Activated naive CD8-positive, alpha-beta T cell treated with anti-CD3 and anti-CD28 coated beads, Interleukin-2, amount 50 U/mL, for 24 hours (primary cell): ENCODE measurements at regions not wholly inside any gene's neighbourhood (a gene's known extent, or its start where the extent isn't known, plus 50 kb on each side); places are given as distances from the start of the nearest gene placed in this dataset.

ENCODE experiments used
- ATAC-seq: fragments of 150-1000 bp; cut with Tn5 transposase; one replicate; pipeline ENCODE4 v1.10.0; 2021
- DNase-seq: peaks from one replicate; pipeline ENCODE4 v3.0.0; 2021
- H3K27ac Mint-ChIP-seq: one replicate; pipeline ENCODE4 v1.8.0; 2021; ENCODE audit warnings: mild to moderate bottlenecking, mixed read lengths
- H3K27me3 Mint-ChIP-seq: one replicate; pipeline ENCODE4 v1.8.0; 2021; ENCODE audit warnings: mixed read lengths
- H3K36me3 Mint-ChIP-seq: one replicate; pipeline ENCODE4 v1.8.0; 2021; ENCODE audit warnings: low read depth, mixed read lengths
- H3K4me1 Mint-ChIP-seq: one replicate; pipeline ENCODE4 v1.8.0; 2021; ENCODE audit warnings: mixed read lengths
- H3K4me3 Mint-ChIP-seq: one replicate; pipeline ENCODE4 v1.8.0; 2021; ENCODE audit warnings: mild to moderate bottlenecking, moderate library complexity, mixed read lengths
- H3K9me3 Mint-ChIP-seq: one replicate; pipeline ENCODE4 v1.8.0; 2021; ENCODE audit warnings: mixed read lengths

- H3K27ac Mint-ChIP-seq: no peak overlapping the region
- no peak for DNase-seq
Measured at GRCh38 chr3:102301155-102301880, 133.5 kb upstream of the ZPLD1 start.

GRCh38 chr3:102302020-102302419, 132.8 kb upstream of the ZPLD1 start:
- Mint-ChIP-seq H3K36me3 (no peaks in the 10 kb centered on the region), H3K27me3 (peaks cover 8% of the 10 kb centered on the region), H3K9me3 (no peaks in the 10 kb centered on the region), H3K4me3 (no peak overlapping the region), H3K27ac (no peak overlapping the region), H3K4me1 (no peaks in the 10 kb centered on the region)
- ATAC-seq: no peak
- DNase-seq: no peak

More at GRCh38 chr3:102301155-102301880, 133.5 kb upstream of the ZPLD1 start:
- Mint-ChIP-seq H3K9me3 (no peaks in the 10 kb centered on the region), H3K4me1 (no peaks in the 10 kb centered on the region), H3K36me3 (no peaks in the 10 kb centered on the region), H3K27me3 (peaks cover 6% of the 10 kb centered on the region), H3K4me3 (no peak overlapping the region)
- ATAC-seq: no peak

DNA sequence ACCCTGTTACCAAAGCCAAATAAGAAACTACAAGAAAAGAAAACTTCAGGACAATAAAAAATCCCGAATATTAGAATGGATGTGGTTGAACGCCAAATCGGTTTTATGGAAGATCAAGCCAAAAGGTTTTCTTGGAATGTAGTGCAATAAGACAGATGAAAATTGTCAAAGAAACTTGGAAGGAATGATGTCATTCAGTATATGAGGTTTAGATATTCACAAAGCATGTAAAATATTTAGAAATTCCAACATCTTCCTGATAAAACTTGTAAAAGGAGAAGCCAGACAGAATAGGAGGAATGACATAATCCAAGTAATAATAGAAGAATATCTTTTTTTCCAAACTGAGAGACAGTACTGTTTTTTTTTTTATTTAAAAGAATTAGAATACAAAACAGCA, 130.3 kb upstream of the ZPLD1 start:
- H3K36me3 Mint-ChIP-seq: no peaks in the 10 kb centered on the region
- H3K27me3 Mint-ChIP-seq: peaks cover 11% of the 10 kb centered on the region
- no peak overlapping the region for H3K4me3 Mint-ChIP-seq
- no peak for ATAC-seq
- no peaks in the 10 kb centered on the region for H3K4me1 Mint-ChIP-seq
- DNase-seq: no peak
- no peak overlapping the region for H3K27ac Mint-ChIP-seq
- H3K9me3 Mint-ChIP-seq: no peaks in the 10 kb centered on the region

DNA sequence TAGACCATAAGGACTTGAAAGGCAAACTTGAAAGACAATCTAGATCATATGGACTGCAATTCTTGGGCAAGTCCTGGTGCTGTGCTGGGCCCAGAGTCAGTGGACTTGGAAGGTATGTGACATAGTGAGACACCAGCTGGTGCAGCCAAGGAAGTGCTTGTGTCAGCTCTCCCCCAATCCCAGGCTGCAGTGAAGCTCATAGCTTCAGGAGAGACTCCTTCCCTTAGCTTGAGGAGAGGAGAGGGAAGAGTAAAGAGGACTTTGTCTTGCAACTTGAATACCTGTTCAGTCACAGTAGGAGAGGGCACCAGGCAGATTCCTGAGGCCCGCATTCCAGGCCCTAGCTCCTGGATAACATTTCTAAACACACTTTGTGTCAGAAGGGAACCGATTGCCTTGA, 127.4 kb upstream of the ZPLD1 start:
- no peak for DNase-seq
- Mint-ChIP-seq H3K36me3 (no peaks in the 10 kb centered on the region), H3K4me1 (no peaks in the 10 kb centered on the region), H3K9me3 (no peaks in the 10 kb centered on the region), H3K27me3 (peaks cover 7% of the 10 kb centered on the region), H3K27ac (no peak overlapping the region), H3K4me3 (no peak overlapping the region)
- ATAC-seq: no peak

GRCh38 chr3:102329066-102329465, 105.7 kb upstream of the ZPLD1 start:
- Mint-ChIP-seq H3K27me3 (no peaks in the 10 kb centered on the region), H3K4me1 (no peaks in the 10 kb centered on the region), H3K4me3 (no peak overlapping the region), H3K9me3 (no peaks in the 10 kb centered on the region), H3K27ac (no peak overlapping the region), H3K36me3 (no peaks in the 10 kb centered on the region)
- no peak for DNase-seq
- no peak for ATAC-seq

DNA sequence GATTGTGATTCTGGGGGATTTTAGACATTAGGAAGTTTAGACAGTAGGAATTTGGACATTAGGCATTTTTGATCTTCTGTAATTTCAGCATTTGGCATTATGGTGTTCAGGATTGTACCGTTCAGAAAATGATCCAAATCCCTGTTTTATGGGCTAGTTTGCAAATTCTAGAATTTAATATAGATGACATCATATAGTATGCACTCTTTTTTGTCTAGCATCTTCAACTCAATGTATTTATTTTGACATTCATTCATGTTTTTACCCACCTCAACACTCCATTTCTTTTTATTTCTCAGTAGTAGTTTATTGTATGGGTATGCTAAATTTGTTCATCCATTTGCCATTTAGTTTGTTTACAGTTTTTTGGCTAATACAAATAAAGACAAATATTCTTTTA, 105.3 kb upstream of the ZPLD1 start:
- H3K27me3 Mint-ChIP-seq: no peaks in the 10 kb centered on the region
- DNase-seq (no peak), ATAC-seq (no peak)
- H3K9me3 Mint-ChIP-seq: no peaks in the 10 kb centered on the region
- H3K4me3 Mint-ChIP-seq: no peak overlapping the region
- H3K36me3 Mint-ChIP-seq: no peaks in the 10 kb centered on the region
- no peaks in the 10 kb centered on the region for H3K4me1 Mint-ChIP-seq
- no peak overlapping the region for H3K27ac Mint-ChIP-seq

DNA sequence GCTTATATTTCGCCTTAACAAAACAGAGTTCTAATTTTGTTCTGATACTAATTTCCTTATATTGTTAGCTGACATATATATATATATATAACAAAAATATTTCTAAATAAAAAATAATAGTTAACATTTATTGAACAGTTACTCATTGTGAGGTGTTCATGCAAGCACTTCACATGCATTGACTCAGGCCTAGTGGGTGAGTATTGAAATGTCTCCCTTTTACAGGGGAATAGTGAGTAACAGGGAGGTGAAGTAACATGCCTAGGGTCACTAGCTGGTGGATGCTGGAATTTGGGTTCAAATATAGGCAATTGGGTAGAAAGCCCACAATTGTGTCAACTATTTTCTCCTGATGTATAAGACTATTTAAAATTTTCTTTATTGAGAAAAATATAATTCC, 102.6 kb upstream of the ZPLD1 start:
- ATAC-seq (no peak), DNase-seq (no peak)
- no peak overlapping the region for H3K4me3 Mint-ChIP-seq
- no peaks in the 10 kb centered on the region for H3K9me3 Mint-ChIP-seq
- no peaks in the 10 kb centered on the region for H3K36me3 Mint-ChIP-seq
- H3K4me1 Mint-ChIP-seq: no peaks in the 10 kb centered on the region
- no peak overlapping the region for H3K27ac Mint-ChIP-seq
- no peaks in the 10 kb centered on the region for H3K27me3 Mint-ChIP-seq

DNA sequence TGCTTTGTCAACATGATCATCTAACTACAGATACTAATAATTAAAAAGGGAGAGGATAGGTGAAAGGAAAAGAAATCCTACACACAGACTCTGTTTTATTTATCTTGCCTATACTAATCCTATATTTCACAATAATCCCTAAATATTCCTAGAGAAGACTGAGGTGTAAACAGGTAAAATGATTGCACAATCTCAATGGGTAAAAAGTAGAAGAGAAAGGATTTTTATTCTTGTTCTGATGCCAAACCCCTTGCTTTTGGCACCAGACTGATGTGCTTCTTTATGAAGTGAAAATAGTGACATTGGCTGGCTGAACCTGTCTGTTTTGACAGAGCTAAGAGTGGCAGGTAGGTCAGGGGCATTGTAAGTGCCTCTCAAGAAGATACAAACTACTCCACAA, 101.9 kb upstream of the ZPLD1 start:
- ATAC-seq: no peak
- Mint-ChIP-seq H3K36me3 (no peaks in the 10 kb centered on the region), H3K4me3 (no peak overlapping the region), H3K27me3 (no peaks in the 10 kb centered on the region), H3K27ac (no peak overlapping the region), H3K9me3 (no peaks in the 10 kb centered on the region), H3K4me1 (no peaks in the 10 kb centered on the region)
- DNase-seq: no peak

DNA sequence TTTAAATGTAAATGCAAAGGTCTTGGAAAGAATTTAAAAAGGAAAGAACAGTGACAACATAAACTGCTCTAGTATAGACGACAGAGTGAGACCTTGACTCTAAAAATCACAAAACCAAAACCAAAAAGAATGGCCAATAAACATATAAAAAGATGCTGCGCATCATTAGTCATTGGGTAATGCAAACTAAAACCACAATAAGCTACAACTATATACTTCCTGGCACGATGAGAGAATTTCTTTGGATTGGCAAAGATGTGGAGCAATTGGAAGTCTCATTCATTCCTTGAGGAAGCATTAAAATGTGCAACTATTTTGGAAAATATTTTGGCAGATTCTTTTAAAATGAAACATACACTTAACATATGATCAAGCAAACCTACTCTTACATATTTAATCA, 98.7 kb upstream of the ZPLD1 start:
- Mint-ChIP-seq H3K4me3 (no peak overlapping the region), H3K9me3 (no peaks in the 10 kb centered on the region), H3K4me1 (no peaks in the 10 kb centered on the region), H3K36me3 (no peaks in the 10 kb centered on the region), H3K27me3 (no peaks in the 10 kb centered on the region), H3K27ac (no peak overlapping the region)
- ATAC-seq: no peak
- DNase-seq: no peak

DNA sequence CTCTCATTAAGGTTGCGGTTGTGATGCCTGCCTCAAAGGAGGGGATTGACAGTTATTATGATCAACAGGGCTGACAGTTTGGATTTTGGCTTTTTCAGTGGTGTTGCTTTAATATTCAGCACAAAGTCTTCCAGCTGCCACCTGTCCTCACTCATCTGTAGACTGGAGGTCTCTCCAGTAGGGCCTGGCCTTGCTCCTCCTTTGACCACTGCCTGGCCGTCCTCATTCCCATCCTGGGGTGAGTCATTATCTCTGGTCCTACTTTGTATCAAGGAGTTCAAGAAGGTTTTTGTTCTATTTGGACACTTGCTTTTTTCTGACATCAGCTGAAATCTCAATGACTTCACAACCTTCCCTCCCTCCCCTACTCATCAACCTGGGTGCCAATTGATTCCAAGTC, 95.1 kb upstream of the ZPLD1 start:
- Mint-ChIP-seq H3K9me3 (no peaks in the 10 kb centered on the region), H3K27me3 (peaks cover 1% of the 10 kb centered on the region), H3K4me1 (no peaks in the 10 kb centered on the region), H3K36me3 (no peaks in the 10 kb centered on the region), H3K27ac (no peak overlapping the region), H3K4me3 (no peak overlapping the region)
- DNase-seq (no peak), ATAC-seq (no peak)

DNA sequence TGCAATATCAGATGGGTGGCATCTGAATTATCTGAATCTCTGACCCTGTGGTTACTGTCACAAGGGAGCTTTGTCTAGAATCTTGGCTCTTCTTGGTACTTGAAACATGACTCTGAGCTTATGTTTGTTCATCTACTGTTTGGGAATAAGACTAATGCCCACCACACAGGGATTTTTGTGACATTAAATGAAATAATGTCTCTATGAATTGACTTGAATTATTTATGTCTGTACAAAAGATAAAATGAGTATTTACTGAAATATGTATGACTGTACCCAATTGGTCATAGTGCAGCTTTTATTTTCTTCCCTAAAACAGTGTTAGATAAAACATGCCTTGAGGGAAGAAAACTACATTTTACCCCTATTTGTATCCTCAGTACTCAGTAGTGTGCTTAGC, 87.9 kb upstream of the ZPLD1 start:
- ATAC-seq (no peak), DNase-seq (no peak)
- Mint-ChIP-seq H3K27me3 (peaks cover 11% of the 10 kb centered on the region), H3K4me3 (no peak overlapping the region), H3K4me1 (no peaks in the 10 kb centered on the region), H3K27ac (no peak overlapping the region), H3K36me3 (no peaks in the 10 kb centered on the region), H3K9me3 (no peaks in the 10 kb centered on the region)

DNA sequence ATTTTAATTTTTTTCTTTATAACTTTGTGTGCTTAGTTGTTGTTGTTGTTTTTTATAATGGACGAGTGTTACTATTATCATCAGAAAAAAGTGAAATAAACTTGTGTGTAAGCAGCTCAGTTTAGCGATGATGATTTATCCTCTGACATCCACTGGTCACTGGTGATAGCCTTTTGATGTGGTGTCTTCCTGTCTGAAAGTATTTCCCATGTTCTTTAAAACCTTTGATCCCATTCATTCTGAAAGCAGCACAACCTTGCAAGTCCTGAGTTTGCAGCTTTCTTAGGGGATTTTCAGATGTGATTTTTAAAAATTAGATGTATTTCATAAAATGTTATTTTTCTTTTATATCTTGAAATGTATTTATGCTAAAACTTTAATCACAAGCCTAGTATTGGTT, 85.9 kb upstream of the ZPLD1 start:
- no peaks in the 10 kb centered on the region for H3K9me3 Mint-ChIP-seq
- no peak overlapping the region for H3K4me3 Mint-ChIP-seq
- peaks cover 11% of the 10 kb centered on the region for H3K27me3 Mint-ChIP-seq
- H3K36me3 Mint-ChIP-seq: no peaks in the 10 kb centered on the region
- no peaks in the 10 kb centered on the region for H3K4me1 Mint-ChIP-seq
- no peak overlapping the region for H3K27ac Mint-ChIP-seq
- DNase-seq: no peak
- no peak for ATAC-seq

GRCh38 chr3:102353148-102353547, 81.7 kb upstream of the ZPLD1 start:
- H3K27ac Mint-ChIP-seq: no peak overlapping the region
- peaks cover 4% of the 10 kb centered on the region for H3K27me3 Mint-ChIP-seq
- H3K9me3 Mint-ChIP-seq: no peaks in the 10 kb centered on the region
- no peak for ATAC-seq
- no peaks in the 10 kb centered on the region for H3K4me1 Mint-ChIP-seq
- H3K36me3 Mint-ChIP-seq: no peaks in the 10 kb centered on the region
- H3K4me3 Mint-ChIP-seq: no peak overlapping the region
- no peak for DNase-seq

GRCh38 chr3:102353805-102354204, 81.0 kb upstream of the ZPLD1 start:
- H3K4me1 Mint-ChIP-seq: no peaks in the 10 kb centered on the region
- no peaks in the 10 kb centered on the region for H3K36me3 Mint-ChIP-seq
- no peaks in the 10 kb centered on the region for H3K9me3 Mint-ChIP-seq
- H3K27ac Mint-ChIP-seq: no peak overlapping the region
- H3K27me3 Mint-ChIP-seq: peaks cover 3% of the 10 kb centered on the region
- ATAC-seq (no peak), DNase-seq (no peak)
- H3K4me3 Mint-ChIP-seq: no peak overlapping the region

DNA sequence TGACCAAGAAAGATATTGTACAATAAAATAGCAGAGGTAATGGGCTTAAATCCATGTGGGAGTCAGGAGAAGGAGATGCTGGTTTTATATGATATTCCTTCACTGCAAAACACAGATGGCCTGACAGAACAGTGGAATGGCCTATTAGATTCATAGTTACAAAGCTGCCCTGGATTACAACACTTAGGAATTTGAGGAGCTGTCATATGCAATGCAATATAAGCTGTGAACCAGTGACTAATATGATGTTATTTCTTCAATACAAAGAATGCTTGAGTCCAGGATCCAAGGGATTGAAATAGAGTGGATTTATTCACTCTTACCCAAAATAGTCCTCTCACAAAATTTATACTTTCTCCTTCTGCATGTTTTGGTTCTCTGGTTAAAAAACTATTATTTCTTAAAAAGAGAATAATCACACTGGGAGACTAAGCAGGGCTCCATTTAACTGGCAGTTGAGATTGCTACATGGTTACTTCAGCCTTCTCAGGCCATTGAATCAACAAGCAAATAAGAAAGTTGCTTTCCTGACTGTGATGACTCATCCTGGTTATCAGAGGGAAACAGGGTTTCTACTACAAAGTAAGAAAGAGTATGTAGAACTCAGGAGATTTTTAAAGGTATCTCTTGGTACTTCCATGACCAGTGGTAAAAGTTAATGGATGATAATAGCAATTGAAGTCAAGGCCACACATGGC, 79.8 kb upstream of the ZPLD1 start:
- peaks cover 3% of the 10 kb centered on the region for H3K27me3 Mint-ChIP-seq
- no peak for ATAC-seq
- H3K27ac Mint-ChIP-seq: no peak overlapping the region
- no peak for DNase-seq
- H3K4me3 Mint-ChIP-seq: no peak overlapping the region
- no peaks in the 10 kb centered on the region for H3K9me3 Mint-ChIP-seq
- no peaks in the 10 kb centered on the region for H3K4me1 Mint-ChIP-seq
- H3K36me3 Mint-ChIP-seq: no peaks in the 10 kb centered on the region
